ENCODE measurements at regions not wholly inside any gene's neighbourhood (a gene's known extent, or its start where the extent isn't known, plus 50 kb on each side); places are given as distances from the start of the nearest gene placed in this dataset.
"Not testable (repeated sequence)": the region's sequence is repeated elsewhere in the genome, so short reads cannot be mapped to it uniquely, and the experiment has no call there.

GRCh38 chr2:129812071-129812470, 167.4 kb upstream of the RAB6C start:
- Mint-ChIP-seq H3K27ac (no peak overlapping the region), H3K27me3 (peaks cover 20% of the 10 kb centered on the region), H3K36me3 (ENCODE audit: low read depth) (no peaks in the 10 kb centered on the region), H3K9me3 (peaks cover 8% of the 10 kb centered on the region), H3K4me3 (no peak overlapping the region), H3K4me1 (peaks cover 1% of the 10 kb centered on the region)
- DNase-seq = no peak
- ChIA-PET POLR2A (no interaction called here), CTCF (no interaction called here)

GRCh38 chr2:129812654-129813053, 166.8 kb upstream of the RAB6C start:
- Mint-ChIP-seq H3K4me3 (no peak overlapping the region), H3K36me3 (ENCODE audit: low read depth) (no peaks in the 10 kb centered on the region), H3K9me3 (peaks cover 8% of the 10 kb centered on the region), H3K27me3 (peaks cover 20% of the 10 kb centered on the region), H3K27ac (no peak overlapping the region), H3K4me1 (peaks cover 1% of the 10 kb centered on the region)
- POLR2A ChIA-PET = no interaction called here
- DNase-seq = no peak
- CTCF ChIA-PET = no interaction called here

DNA sequence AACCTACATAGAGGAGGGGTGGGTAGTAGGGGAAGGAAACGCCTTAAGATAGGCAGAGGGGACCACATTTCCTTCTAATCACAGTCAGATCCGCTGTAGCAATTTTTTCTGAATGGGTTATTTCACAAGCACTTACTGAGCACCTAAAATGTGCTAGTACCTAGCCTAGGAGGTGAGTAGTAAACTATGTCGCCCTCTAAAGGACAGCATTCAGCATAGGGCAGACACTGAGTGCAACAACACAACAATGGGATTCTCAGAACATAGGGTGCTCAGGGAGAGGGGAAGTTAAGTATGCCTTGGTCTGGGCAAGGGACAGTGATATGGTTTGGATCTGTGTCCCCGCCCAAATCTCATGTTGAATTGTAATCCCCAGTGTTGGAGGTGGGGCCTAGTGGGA, 166.1 kb upstream of the RAB6C start:
- no peak for DNase-seq
- peaks cover 1% of the 10 kb centered on the region for H3K4me1 Mint-ChIP-seq
- no peaks in the 10 kb centered on the region for H3K36me3 Mint-ChIP-seq (ENCODE audit: low read depth)
- peaks cover 20% of the 10 kb centered on the region for H3K27me3 Mint-ChIP-seq
- no peak overlapping the region for H3K27ac Mint-ChIP-seq
- ChIA-PET POLR2A (no interaction called here), CTCF (no interaction called here)
- H3K4me3 Mint-ChIP-seq = no peak overlapping the region
- peaks cover 8% of the 10 kb centered on the region for H3K9me3 Mint-ChIP-seq

GRCh38 chr2:129816813-129817574, 162.5 kb upstream of the RAB6C start:
- no peak overlapping the region for H3K4me3 Mint-ChIP-seq
- DNase-seq = no peak
- ChIA-PET CTCF (no interaction called here), POLR2A (no interaction called here)
- no peaks in the 10 kb centered on the region for H3K36me3 Mint-ChIP-seq (ENCODE audit: low read depth)
- peaks cover 8% of the 10 kb centered on the region for H3K9me3 Mint-ChIP-seq
- H3K27me3 Mint-ChIP-seq = no peaks in the 10 kb centered on the region
- H3K4me1 Mint-ChIP-seq = peaks cover 1% of the 10 kb centered on the region
- H3K27ac Mint-ChIP-seq = no peak overlapping the region

GRCh38 chr2:129819855-129820254, 159.6 kb upstream of the RAB6C start:
- H3K4me3 Mint-ChIP-seq = no peak overlapping the region

GRCh38 chr2:129820908-129821307, 158.6 kb upstream of the RAB6C start:
- H3K27me3 Mint-ChIP-seq = no peaks in the 10 kb centered on the region
- H3K4me1 Mint-ChIP-seq = no peaks in the 10 kb centered on the region
- no peaks in the 10 kb centered on the region for H3K9me3 Mint-ChIP-seq
- ChIA-PET POLR2A (no interaction called here), CTCF (no interaction called here)
- no peaks in the 10 kb centered on the region for H3K36me3 Mint-ChIP-seq (ENCODE audit: low read depth)
- DNase-seq = no peak
- H3K4me3 Mint-ChIP-seq = no peak overlapping the region
- no peak overlapping the region for H3K27ac Mint-ChIP-seq

More at GRCh38 chr2:129819855-129820254, 159.6 kb upstream of the RAB6C start:
- no peaks in the 10 kb centered on the region for H3K4me1 Mint-ChIP-seq
- H3K9me3 Mint-ChIP-seq = peaks cover 3% of the 10 kb centered on the region
- POLR2A ChIA-PET = no interaction called here
- H3K27me3 Mint-ChIP-seq = no peaks in the 10 kb centered on the region
- CTCF ChIA-PET = no interaction called here
- H3K36me3 Mint-ChIP-seq (ENCODE audit: low read depth) = no peaks in the 10 kb centered on the region
- DNase-seq = no peak
- H3K27ac Mint-ChIP-seq = no peak overlapping the region

DNA sequence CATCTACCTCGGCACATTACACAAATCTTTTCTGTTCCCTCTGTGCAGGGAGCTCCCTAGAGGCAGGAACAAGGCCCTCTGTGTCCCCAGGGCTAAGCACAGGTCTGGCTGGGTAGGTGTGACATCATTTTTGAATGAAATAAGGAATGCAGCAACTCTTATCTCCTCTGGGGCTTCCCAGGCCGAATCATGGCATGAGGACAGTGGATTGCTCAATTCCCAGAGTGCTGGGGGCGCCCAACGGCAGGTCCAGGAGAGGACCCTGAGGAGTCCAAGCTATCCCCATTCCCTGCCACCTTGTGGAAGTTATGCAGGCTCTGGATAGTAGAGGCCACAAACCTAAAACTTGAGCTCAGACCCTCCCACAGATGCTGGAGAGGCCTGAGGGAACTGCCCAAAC, 158.0 kb upstream of the RAB6C start:
- H3K4me3 Mint-ChIP-seq = no peak overlapping the region
- H3K4me1 Mint-ChIP-seq = no peaks in the 10 kb centered on the region
- H3K9me3 Mint-ChIP-seq = no peaks in the 10 kb centered on the region
- no peaks in the 10 kb centered on the region for H3K36me3 Mint-ChIP-seq (ENCODE audit: low read depth)
- H3K27ac Mint-ChIP-seq = no peak overlapping the region
- DNase-seq = no peak
- no peaks in the 10 kb centered on the region for H3K27me3 Mint-ChIP-seq
- POLR2A ChIA-PET = no interaction called here
- CTCF ChIA-PET = no interaction called here

DNA sequence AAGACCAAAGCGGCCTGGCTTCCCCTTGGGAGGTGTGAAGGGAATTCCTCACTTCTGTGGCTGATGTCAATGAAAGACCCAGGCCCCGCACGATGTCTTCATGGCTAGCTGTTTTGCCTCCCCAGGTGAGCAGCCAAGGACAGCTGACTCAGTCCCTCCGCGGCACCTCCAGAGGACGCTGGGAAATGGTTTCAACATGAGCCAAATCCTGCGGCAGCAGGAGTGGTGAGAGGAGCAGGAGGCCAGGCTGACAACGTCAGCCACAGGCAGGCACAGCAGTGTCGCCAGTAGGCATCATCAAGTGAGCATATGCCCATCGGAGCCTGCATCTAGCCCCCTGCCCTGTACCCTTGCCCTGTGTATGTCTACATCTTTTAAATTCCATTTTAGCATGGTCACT, 156.4 kb upstream of the RAB6C start:
- Mint-ChIP-seq H3K9me3 (no peaks in the 10 kb centered on the region), H3K4me1 (no peaks in the 10 kb centered on the region), H3K27ac (no peak overlapping the region), H3K27me3 (no peaks in the 10 kb centered on the region), H3K36me3 (ENCODE audit: low read depth) (no peaks in the 10 kb centered on the region), H3K4me3 (no peak overlapping the region)
- POLR2A ChIA-PET = no interaction called here
- CTCF ChIA-PET = no interaction called here
- no peak for DNase-seq

DNA sequence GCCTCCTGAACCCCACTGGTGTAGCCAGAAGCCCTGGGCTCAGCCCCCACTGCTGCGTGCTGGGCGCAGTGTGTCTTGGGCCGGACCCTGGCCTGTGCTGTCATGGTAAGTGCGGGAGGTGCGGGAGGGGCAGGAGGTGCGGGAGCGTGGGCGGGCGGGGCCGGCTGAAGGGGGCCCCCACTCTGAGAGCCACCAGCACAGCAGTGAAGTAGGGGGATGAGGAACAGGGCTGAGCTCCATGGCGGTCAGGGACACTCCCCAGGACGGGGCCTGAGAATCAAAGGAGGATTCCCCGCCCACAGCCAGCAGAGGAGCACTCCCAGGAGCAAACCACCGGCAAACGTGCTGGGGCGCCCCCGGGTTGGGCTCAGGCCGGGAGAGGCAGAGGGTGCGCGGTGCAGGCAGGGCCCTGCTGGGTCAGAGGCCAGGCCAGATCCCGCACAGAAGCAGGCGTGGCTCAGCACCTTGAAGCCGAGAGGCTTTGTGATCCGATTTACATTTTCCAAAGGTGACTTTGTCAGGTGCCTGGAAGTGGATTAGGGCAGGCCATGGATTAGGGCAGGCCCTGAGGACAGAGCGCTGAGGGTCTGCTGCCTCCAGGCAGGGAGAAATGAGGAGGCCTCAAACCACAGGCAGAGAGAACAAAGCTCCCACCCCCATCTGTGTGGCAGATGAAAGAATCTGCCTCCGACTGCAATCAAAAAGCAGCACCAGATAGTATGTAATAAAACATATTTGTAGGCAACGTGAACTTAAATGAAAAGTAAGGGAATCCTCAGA, 152.0 kb upstream of the RAB6C start:
- peaks cover 3% of the 10 kb centered on the region for H3K27me3 Mint-ChIP-seq
- peaks cover 6% of the 10 kb centered on the region for H3K9me3 Mint-ChIP-seq
- H3K4me1 Mint-ChIP-seq = no peaks in the 10 kb centered on the region
- ChIA-PET POLR2A (no interaction called here), CTCF (no interaction called here)
- no peak for DNase-seq
- H3K4me3 Mint-ChIP-seq = no peak overlapping the region
- H3K27ac Mint-ChIP-seq = no peak overlapping the region
- no peaks in the 10 kb centered on the region for H3K36me3 Mint-ChIP-seq (ENCODE audit: low read depth)

DNA sequence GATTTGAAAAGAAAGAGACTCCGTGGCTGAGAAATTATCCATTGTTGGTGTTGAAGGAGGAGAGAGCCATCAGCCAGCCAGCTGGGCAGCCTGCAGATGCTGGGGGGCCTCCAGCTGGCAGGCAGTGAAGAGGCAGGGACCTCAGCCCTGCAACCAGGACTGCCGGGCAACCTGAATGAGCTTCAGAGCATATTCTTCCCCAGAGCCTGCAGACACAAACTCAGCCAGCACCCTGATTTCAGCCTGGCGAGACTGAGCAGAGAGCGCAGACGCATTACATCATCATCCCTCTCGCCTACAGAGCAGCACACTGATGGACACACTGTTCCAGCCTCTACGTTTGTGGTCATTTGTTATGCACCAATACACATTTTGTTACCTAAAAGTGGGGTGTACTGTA, 150.7 kb upstream of the RAB6C start:
- Mint-ChIP-seq H3K4me1 (no peaks in the 10 kb centered on the region), H3K4me3 (no peak overlapping the region), H3K36me3 (ENCODE audit: low read depth) (no peaks in the 10 kb centered on the region), H3K27ac (no peak overlapping the region), H3K27me3 (peaks cover 3% of the 10 kb centered on the region), H3K9me3 (peaks cover 6% of the 10 kb centered on the region)
- ChIA-PET CTCF (no interaction called here), POLR2A (no interaction called here)
- no peak for DNase-seq

- ChIA-PET POLR2A (no interaction called here), CTCF (no interaction called here)
- Mint-ChIP-seq H3K9me3 (peaks cover 6% of the 10 kb centered on the region), H3K4me1 (no peaks in the 10 kb centered on the region), H3K4me3 (no peak overlapping the region), H3K27me3 (peaks cover 3% of the 10 kb centered on the region), H3K36me3 (ENCODE audit: low read depth) (no peaks in the 10 kb centered on the region), H3K27ac (no peak overlapping the region)
- DNase-seq = no peak
These were observed 149.9 kb upstream of the RAB6C start for GRCh38 chr2:129829588-129829987.

DNA sequence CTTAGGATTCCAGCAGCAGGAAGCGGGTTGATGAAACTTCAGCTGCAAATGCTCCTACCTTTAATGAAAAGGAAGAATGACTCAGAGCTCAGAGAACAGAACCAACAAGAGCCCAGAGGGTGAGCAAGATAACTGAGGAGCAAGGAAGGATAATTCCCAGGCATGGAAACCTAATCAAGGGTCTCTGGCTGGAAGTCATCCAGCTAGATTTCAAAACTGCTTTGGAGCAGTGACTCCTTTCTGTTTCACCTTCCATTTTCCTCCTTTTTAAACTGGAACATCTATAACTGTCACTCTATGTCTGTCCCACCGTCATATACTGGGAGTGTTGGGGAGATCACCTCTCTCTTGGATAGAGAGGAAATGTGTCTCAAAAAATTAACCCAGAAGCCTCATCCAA, 148.4 kb upstream of the RAB6C start:
- ChIA-PET POLR2A (no interaction called here), CTCF (no interaction called here)
- no peak overlapping the region for H3K27ac Mint-ChIP-seq
- H3K27me3 Mint-ChIP-seq = peaks cover 6% of the 10 kb centered on the region
- no peak overlapping the region for H3K4me3 Mint-ChIP-seq
- peaks cover 6% of the 10 kb centered on the region for H3K9me3 Mint-ChIP-seq
- no peak for DNase-seq
- no peaks in the 10 kb centered on the region for H3K36me3 Mint-ChIP-seq (ENCODE audit: low read depth)
- H3K4me1 Mint-ChIP-seq = no peaks in the 10 kb centered on the region

- POLR2A ChIA-PET; CTCF ChIA-PET; H3K4me3 Mint-ChIP-seq; H3K27me3 Mint-ChIP-seq; H3K9me3 Mint-ChIP-seq; H3K27ac Mint-ChIP-seq; H3K36me3 Mint-ChIP-seq (ENCODE audit: low read depth); H3K4me1 Mint-ChIP-seq; DNase-seq: not testable (repeated sequence)
These were observed 146.0 kb upstream of the RAB6C start for GRCh38 chr2:129833465-129833864.

DNA sequence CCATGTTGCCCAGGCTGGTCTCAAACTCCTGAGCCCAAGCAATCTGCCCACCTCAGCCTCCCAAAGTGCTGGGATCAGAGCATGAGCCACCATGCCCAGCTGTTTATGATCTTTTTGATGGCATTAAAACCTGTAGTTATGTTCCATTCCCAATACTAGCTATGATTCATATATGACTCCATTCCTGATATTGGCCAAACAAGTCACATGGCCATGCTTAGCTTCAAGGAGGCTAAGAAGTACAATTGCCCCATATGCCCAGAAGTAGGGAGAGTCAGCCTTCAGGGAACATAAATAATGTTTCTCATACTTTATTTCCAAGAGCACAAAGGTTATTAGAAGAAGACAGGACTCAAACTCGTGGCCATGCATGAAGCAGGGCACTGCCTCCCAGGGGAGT, 132.4 kb upstream of the RAB6C start:
- Mint-ChIP-seq H3K4me1 (no peaks in the 10 kb centered on the region), H3K36me3 (ENCODE audit: low read depth) (no peaks in the 10 kb centered on the region), H3K4me3 (no peak overlapping the region), H3K27ac (no peak overlapping the region), H3K27me3 (peaks cover 14% of the 10 kb centered on the region), H3K9me3 (peaks cover 5% of the 10 kb centered on the region)
- no peak for DNase-seq
- POLR2A ChIA-PET = no interaction called here
- CTCF ChIA-PET = no interaction called here
